Muscle of leg (tissue), 3 donors: ENCODE measurements at regions not wholly inside any gene's neighbourhood (a gene's known extent, or its start where the extent isn't known, plus 50 kb on each side); places are given as distances from the start of the nearest gene placed in this dataset.

Experiments
- DNase-seq: peaks from one replicate; pipeline ENCODE4 v3.0.0; 2013
- H3K27ac ChIP-seq: one replicate; pipeline ENCODE4 v1.5.1; 2013; ENCODE audit warnings: mild to moderate bottlenecking, low read length, control low read depth
- H3K27me3 ChIP-seq: one replicate; pipeline ENCODE4 v1.6.1; 2013; ENCODE audit warnings: low read length; ENCODE audit not compliant: control insufficient read depth, insufficient read depth
- H3K36me3 ChIP-seq: one replicate; pipeline ENCODE4 v1.6.1; 2013; ENCODE audit warnings: low read length; ENCODE audit not compliant: control insufficient read depth, insufficient read depth
- H3K4me1 ChIP-seq: one replicate; pipeline ENCODE4 v1.6.1; 2013; ENCODE audit warnings: low read length; ENCODE audit not compliant: control insufficient read depth, insufficient read depth
- H3K4me3 ChIP-seq: one replicate; pipeline ENCODE4 v1.5.1; 2013; ENCODE audit warnings: low read length, control low read depth
- H3K9me3 ChIP-seq: replicated peaks from 2 replicates; pipeline ENCODE4 v1.6.1; 2013; ENCODE audit warnings: low read depth, low read length; ENCODE audit not compliant: control insufficient read depth
- WGBS: methylation state at CpG from one replicate; pipeline ENCODE4 v1.1.5; 2013; ENCODE audit warnings: missing lambda C conversion rate; ENCODE audit not compliant: insufficient coverage; 5-methylcytosine and 5-hydroxymethylcytosine counted together

- Histone ChIP-seq H3K9me3 (no peaks in the 10 kb centered on the region), H3K36me3 (no peaks in the 10 kb centered on the region), H3K4me3 (no peak overlapping the region), H3K27me3 (no peaks in the 10 kb centered on the region), H3K27ac (no peak overlapping the region), H3K4me1 (no peaks in the 10 kb centered on the region)
- DNase-seq: no peak
- no CpG with 5 or more reads among the region's 4 CpGs for WGBS
These were observed 239.1 kb upstream of the CEP162 start for GRCh38 chr6:84466511-84466910.

- no peak for DNase-seq
- Histone ChIP-seq H3K9me3 (no peaks in the 10 kb centered on the region), H3K27ac (no peak overlapping the region), H3K27me3 (no peaks in the 10 kb centered on the region), H3K4me3 (no peak overlapping the region), H3K36me3 (no peaks in the 10 kb centered on the region), H3K4me1 (no peaks in the 10 kb centered on the region)
- no CpG with 5 or more reads among the region's 2 CpGs for WGBS
These were observed 237.0 kb upstream of the CEP162 start for GRCh38 chr6:84464471-84464870.

- Histone ChIP-seq H3K4me1 (no peaks in the 10 kb centered on the region), H3K27ac (no peak overlapping the region), H3K36me3 (no peaks in the 10 kb centered on the region), H3K27me3 (no peaks in the 10 kb centered on the region), H3K9me3 (no peaks in the 10 kb centered on the region), H3K4me3 (no peak overlapping the region)
- no CpG with 5 or more reads among the region's 1 CpG for WGBS
- peak; percentile 34 for DNase-seq
These were observed 235.3 kb upstream of the CEP162 start for GRCh38 chr6:84462698-84463097.

- Histone ChIP-seq H3K27ac (no peak overlapping the region), H3K36me3 (no peaks in the 10 kb centered on the region), H3K27me3 (no peaks in the 10 kb centered on the region), H3K4me3 (no peak overlapping the region), H3K9me3 (no peaks in the 10 kb centered on the region), H3K4me1 (no peaks in the 10 kb centered on the region)
- DNase-seq: no peak
- no CpG with 5 or more reads among the region's 4 CpGs for WGBS
These were observed 234.0 kb upstream of the CEP162 start for GRCh38 chr6:84461461-84461860.

- H3K9me3 ChIP-seq: no peaks in the 10 kb centered on the region
- H3K4me1 ChIP-seq: no peaks in the 10 kb centered on the region
- H3K36me3 ChIP-seq: no peaks in the 10 kb centered on the region
- no peak for DNase-seq
- H3K27me3 ChIP-seq: no peaks in the 10 kb centered on the region
- H3K4me3 ChIP-seq: no peak overlapping the region
- H3K27ac ChIP-seq: no peak overlapping the region
These were observed 233.0 kb upstream of the CEP162 start for GRCh38 chr6:84460491-84460890.

- no CpG with 5 or more reads among the region's 3 CpGs for WGBS
- no peak for DNase-seq
- Histone ChIP-seq H3K4me1 (no peaks in the 10 kb centered on the region), H3K9me3 (no peaks in the 10 kb centered on the region), H3K27ac (no peak overlapping the region), H3K27me3 (no peaks in the 10 kb centered on the region), H3K4me3 (no peak overlapping the region), H3K36me3 (no peaks in the 10 kb centered on the region)
These were observed 232.0 kb upstream of the CEP162 start for GRCh38 chr6:84459401-84459800.

- Histone ChIP-seq H3K36me3 (no peaks in the 10 kb centered on the region), H3K27ac (no peak overlapping the region), H3K9me3 (no peaks in the 10 kb centered on the region), H3K4me3 (no peak overlapping the region), H3K4me1 (no peaks in the 10 kb centered on the region), H3K27me3 (no peaks in the 10 kb centered on the region)
- no peak for DNase-seq
- WGBS: no CpG with 5 or more reads among the region's 3 CpGs
These were observed 230.8 kb upstream of the CEP162 start for GRCh38 chr6:84458271-84458670.

- Histone ChIP-seq H3K36me3 (no peaks in the 10 kb centered on the region), H3K27me3 (no peaks in the 10 kb centered on the region), H3K9me3 (no peaks in the 10 kb centered on the region), H3K27ac (no peak overlapping the region), H3K4me1 (no peaks in the 10 kb centered on the region), H3K4me3 (no peak overlapping the region)
- DNase-seq: no peak
- no CpG with 5 or more reads among the region's 3 CpGs for WGBS
These were observed 229.8 kb upstream of the CEP162 start for GRCh38 chr6:84457276-84457675.

- no peaks in the 10 kb centered on the region for H3K36me3 ChIP-seq
- no peak for DNase-seq
- no peaks in the 10 kb centered on the region for H3K4me1 ChIP-seq
- WGBS: no CpG with 5 or more reads among the region's 4 CpGs
- H3K27me3 ChIP-seq: no peaks in the 10 kb centered on the region
- no peak overlapping the region for H3K27ac ChIP-seq
- H3K9me3 ChIP-seq: no peaks in the 10 kb centered on the region
- H3K4me3 ChIP-seq: no peak overlapping the region
These were observed 229.4 kb upstream of the CEP162 start for GRCh38 chr6:84456803-84457202.

- Histone ChIP-seq H3K9me3 (no peaks in the 10 kb centered on the region), H3K27ac (no peak overlapping the region), H3K36me3 (no peaks in the 10 kb centered on the region), H3K4me3 (no peak overlapping the region), H3K4me1 (no peaks in the 10 kb centered on the region), H3K27me3 (no peaks in the 10 kb centered on the region)
- no peak for DNase-seq
- WGBS: 0% methylated on average over 1 of the region's 3 CpGs
These were observed 228.1 kb upstream of the CEP162 start for GRCh38 chr6:84455511-84456029.

GRCh38 chr6:84453499-84453898 lies 226.1 kb upstream of the CEP162 start:
- no peaks in the 10 kb centered on the region for H3K9me3 ChIP-seq
- H3K27me3 ChIP-seq: no peaks in the 10 kb centered on the region
- no peak overlapping the region for H3K27ac ChIP-seq
- peak; percentile 41 for DNase-seq
- no peaks in the 10 kb centered on the region for H3K4me1 ChIP-seq
- H3K4me3 ChIP-seq: no peak overlapping the region
- H3K36me3 ChIP-seq: no peaks in the 10 kb centered on the region
